NCI-H345 treated with DMSO at 0.1 percent for 48 hours (cell line): ENCODE measurements at regions not wholly inside any gene's neighbourhood (a gene's known extent, or its start where the extent isn't known, plus 50 kb on each side); places are given as distances from the start of the nearest gene placed in this dataset.

Experiments
- DNase-seq: peaks from one replicate; lab custom pipeline; 2025; ENCODE audit not compliant: unreplicated experiment; lab: John Stamatoyannopoulos, UW

- no peak for DNase-seq
Measured at GRCh38 chr5:44868541-44868940, 59.8 kb downstream of the MRPS30 start.

- no peak for DNase-seq
Measured at GRCh38 chr5:44869928-44870327, 61.2 kb downstream of the MRPS30 start.

DNA sequence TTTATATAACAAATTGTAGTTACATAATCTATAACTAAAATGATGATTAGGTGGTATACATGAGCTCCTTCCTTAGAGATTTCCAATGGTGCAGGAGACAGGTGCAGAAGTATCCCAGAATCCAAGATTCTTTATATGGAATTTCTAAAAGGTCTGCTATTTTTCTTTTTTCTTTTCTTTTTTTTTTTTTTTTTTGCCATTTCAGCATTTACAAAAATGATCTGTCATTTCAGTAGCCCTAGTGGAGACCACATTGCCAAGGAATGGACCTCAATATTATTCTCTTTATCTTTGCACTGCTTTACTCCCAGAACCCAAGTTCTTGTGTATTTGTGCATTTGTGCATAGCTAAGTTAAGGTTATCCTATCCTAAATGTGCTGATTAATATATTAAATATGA, 61.7 kb downstream of the MRPS30 start:
- DNase-seq, result no peak

DNA sequence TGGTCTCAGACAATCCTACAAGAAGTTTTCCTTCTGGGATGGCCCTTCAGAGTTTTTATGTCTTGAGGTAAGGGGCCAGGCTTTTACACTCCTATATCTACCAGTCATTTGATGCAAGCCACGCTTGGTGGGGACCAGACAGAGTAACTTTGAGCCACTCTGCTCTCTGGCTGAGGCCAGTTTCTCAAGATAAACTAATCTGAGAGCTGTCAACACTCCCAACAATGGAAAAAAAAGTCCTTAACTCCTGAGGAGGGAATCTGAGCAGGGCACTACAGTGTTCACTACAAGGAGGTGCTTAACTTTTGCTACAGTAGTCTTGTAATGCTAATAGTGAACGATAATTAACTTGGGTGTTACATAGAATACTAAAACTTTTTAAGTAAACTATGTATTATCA, 62.7 kb downstream of the MRPS30 start:
- DNase-seq, result no peak

DNA sequence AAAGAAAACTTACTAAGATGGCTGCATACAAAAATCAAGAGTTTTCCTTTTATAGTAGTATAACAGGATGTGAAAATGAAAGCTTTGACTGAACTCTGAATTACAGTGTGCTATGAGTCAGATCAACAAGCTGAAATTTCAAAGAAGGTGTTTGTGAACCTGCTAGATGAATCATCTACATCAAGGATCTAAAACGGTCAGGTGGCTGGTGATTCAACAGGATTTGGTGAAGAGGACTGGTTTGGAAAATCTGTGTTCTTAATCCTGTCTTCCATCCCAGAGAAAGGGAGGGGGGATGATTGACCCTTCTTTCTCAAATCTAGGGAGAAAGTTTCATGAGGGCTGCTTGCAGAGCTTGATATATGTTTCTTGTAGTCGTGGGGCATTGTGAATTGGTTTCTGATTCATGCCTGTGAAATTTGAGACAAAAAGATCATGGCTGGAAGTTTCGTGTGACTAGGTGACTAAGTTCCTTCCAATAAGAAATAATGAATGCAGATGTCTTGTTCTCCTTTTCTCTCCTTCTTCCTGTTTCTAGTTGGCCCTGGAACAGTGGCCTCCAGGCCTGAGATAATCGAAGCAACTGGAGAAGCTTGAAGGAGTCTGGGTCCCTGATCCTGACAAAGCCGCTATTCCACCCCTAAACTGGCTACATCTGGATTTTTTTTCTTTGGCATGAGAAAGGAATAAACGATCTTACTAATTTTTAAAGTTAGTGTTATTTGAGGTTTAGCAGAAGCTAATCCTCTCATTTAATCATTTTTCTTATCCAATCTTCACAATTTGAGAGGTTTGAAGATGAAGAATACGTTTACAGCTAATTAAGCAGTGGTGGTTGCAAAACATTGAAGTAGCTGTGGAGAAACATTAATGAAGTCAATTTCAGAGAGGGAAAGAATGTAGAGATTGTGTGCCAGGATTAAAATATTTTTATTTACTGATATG, 67.2 kb downstream of the MRPS30 start:
- DNase-seq, result no peak

DNA sequence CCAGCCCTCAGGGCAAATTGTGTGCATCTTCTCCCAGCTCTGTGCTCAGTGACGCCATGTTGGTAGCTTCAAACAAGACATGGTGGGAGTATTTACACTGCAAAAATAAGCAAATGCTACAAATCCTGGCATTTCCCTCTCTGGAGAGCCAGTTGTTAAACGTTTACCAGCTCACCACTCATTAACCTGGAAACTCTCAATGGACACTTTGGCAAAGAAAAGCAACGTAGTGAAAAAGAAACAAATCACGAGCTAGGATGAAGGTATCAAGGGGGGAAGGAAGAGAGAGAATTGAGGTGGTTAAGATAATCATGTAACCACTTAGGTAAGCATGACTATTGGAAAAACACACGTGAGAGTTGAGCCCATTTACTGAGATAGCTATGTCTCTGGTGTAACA, 72.5 kb downstream of the MRPS30 start:
- no peak for DNase-seq

DNA sequence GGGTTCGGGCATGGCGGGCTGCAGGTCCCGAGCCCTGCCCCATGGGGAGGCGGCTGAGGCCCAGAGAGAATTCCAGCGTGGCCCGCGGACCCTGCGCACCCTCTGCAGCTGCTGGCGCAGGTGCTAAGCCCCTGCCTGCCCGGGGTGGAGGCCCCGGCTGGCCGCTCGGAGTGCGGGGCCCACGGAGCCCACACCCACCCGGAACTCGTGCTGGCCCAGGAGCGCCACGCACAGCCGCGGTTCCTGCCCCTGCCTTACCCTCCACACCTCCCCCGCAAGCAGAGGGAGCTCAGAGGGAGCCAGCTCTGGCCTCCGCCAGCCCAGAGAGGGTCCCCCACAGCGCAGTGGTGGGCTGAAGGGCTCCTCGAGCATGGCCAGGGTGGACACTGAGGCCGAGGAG, 75.3 kb downstream of the MRPS30 start:
- no peak for DNase-seq

GRCh38 chr5:44885903-44886302, 77.2 kb downstream of the MRPS30 start:
- DNase-seq, result no peak

DNA sequence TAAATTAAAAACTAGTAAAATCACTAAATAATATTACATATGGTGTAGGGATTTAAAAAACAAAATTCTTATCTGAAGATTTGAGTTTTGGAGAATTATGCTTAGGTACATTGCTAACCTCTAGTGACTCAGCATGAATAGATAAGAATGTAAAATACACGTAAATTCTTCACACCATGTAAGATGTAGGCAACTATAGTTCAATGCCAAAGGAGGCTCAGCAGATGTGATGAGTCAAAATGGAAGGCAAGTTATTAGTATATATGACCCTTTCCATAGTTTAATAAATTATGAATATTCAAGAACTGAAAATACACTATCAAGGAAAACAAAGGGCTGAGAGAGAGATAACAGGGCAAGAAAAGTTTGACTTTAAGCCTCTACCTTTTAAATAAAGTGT, 79.0 kb downstream of the MRPS30 start:
- DNase-seq, result no peak

GRCh38 chr5:44888435-44888834, 79.7 kb downstream of the MRPS30 start:
- DNase-seq, result no peak

DNA sequence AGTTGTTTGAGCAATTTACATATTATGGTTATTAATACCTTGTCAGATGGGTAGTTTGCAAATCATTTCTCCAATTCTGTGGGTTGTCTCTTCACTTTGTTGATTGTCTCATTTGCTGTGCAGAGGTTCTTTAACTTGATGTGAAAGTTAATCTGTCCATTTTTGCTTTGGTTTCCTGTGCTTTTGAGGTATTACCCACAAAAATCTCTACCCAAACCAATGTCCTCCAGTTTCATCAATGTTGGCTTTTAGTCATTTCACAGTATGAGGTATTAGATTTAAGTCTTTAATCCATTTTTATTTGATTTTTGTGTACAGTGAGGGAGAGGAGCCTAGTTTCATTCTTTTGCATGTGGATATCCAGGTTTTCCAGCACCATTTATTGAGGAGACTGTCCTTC, 82.4 kb downstream of the MRPS30 start:
- DNase-seq, result no peak

DNA sequence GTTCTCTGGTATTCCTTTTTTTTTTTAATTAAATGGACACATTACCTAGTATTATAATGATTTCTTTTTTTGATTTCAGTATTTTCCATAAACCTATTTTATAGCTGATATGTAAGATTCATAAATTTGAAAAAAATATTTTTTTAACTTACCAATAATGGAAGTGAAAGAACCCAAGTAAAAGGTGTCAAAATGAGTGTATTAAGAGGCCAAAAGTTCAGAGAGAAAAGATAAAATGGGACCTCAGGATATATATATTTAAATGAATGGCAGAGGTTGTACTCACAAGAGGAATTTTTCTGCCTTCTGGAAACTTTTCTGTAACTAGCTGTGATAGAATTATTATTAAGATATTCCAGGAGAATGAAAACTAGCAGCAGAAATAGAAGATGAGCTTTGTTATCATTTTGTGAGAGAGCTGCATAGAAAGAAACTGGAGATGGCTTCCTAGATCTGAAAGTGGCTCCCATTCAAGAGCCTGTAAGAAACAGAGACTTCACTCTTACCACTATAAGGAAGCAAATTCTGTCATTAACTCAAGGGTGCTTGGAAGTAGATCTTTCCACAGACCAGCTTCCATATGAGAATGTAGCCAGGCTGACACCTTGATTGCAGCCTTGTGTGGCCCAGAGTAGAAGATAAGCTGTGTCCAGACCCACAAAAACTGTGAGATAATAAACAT, 91.7 kb downstream of the MRPS30 start:
- DNase-seq, result no peak

GRCh38 chr5:44907396-44907795, 98.6 kb downstream of the MRPS30 start:
- DNase-seq, result no peak

- no peak for DNase-seq
Measured at GRCh38 chr5:44909004-44909403, 100.3 kb downstream of the MRPS30 start.

DNA sequence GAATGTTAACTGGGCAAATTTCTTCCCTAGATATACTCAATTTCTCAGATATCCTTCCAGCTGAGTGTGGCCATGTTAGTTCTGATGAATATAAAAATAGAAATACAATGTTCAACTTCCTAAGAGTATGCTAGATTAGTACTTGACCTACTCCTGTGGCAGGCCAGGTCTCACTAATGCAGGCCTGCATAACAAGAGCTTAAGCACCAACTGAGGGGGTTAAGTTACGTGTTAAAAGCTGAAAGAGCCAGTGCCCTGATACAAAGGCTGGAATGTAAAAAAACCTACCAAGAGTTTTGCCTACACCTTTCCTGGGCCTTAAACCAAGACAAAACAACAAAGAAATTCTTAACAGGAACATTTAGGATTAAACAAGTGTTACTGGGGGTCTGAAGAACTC, 102.8 kb downstream of the MRPS30 start:
- DNase-seq, result no peak

- DNase-seq, result no peak
Measured at GRCh38 chr5:44914221-44914620, 105.5 kb downstream of the MRPS30 start.

GRCh38 chr5:44919560-44919959, 110.8 kb downstream of the MRPS30 start:
- DNase-seq, result no peak

DNA sequence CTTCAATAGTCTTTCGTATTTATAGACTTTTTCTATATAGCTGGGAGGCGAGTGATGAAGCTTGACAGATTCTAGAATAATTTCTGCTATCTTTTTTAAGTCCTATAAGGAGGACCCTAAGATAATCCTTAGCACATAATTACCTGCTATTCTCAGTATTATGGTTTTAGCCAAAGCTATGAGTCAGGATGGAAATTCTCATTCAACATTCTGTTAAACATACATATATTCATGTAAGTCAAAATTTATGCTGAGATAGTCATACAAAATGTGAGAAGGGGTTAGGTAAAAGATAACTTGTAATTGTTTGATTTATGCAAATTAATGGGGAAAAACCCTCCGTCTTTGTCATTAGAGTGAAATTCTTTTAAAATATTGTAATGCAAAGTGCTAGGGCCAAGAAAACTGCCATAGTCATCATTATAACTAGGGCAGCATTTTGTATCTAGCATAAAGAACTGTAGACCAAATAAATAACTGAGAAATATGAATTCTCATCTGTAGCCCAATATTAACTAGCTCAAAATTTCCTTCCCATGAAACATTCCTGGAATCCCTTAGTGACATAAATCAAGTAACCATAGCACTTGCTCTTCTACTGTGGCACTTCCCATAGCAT, 118.5 kb downstream of the MRPS30 start:
- no peak for DNase-seq

- DNase-seq, result no peak
Measured at GRCh38 chr5:44932922-44933585, 124.3 kb downstream of the MRPS30 start.

- DNase-seq, result no peak
Measured at GRCh38 chr5:44933686-44934085, 124.9 kb downstream of the MRPS30 start.

GRCh38 chr5:44935262-44935661, 126.5 kb downstream of the MRPS30 start:
- no peak for DNase-seq
